Psoas muscle (tissue), 7 donors: ENCODE measurements at regions not wholly inside any gene's neighbourhood (a gene's known extent, or its start where the extent isn't known, plus 50 kb on each side); places are given as distances from the start of the nearest gene placed in this dataset.

ENCODE experiments used
- ATAC-seq, 4 donors: fragments of 200-7000 bp; cut with Tn5 transposase; one replicate each; pipeline ENCODE4 v1.9.1; 2020; ENCODE audit warnings: moderate library complexity in 3 of 4, mild to moderate bottlenecking in 2 of 4
- DNase-seq, 2 donors: peaks; one replicate each; pipeline ENCODE4 v3.0.0-alpha.2; 2020
- H3K27ac ChIP-seq: fragments of 200-600 bp; one replicate; pipeline ENCODE4 v1.8.0; 2022
- H3K27me3 ChIP-seq, 3 donors: fragments of 200-600 bp in 1 of 3; one replicate each; pipeline versions ENCODE4 v1.6.1 to v1.8.0; 2013 to 2022; ENCODE audit warnings: low read length in 2 of 3, mild to moderate bottlenecking in 2 of 3, moderate library complexity in 1 of 3; ENCODE audit not compliant: insufficient read depth in 3 of 3
- H3K36me3 ChIP-seq, 2 donors: fragments of 200-600 bp in 1 of 2; one replicate each; pipeline versions ENCODE4 v1.6.1 to v1.8.0; 2013 to 2022; ENCODE audit warnings: low read depth in 1 of 2, mild to moderate bottlenecking in 1 of 2, moderate library complexity in 1 of 2; ENCODE audit not compliant: insufficient read depth in 1 of 2
- H3K4me1 ChIP-seq: fragments of 200-600 bp; one replicate; pipeline ENCODE4 v1.8.0; 2022
- H3K4me3 ChIP-seq: fragments of 200-600 bp; one replicate; pipeline ENCODE4 v1.8.0; 2022; ENCODE audit warnings: mild to moderate bottlenecking
- H3K9me3 ChIP-seq: fragments of 200-600 bp; one replicate; pipeline ENCODE4 v1.8.0; 2022
- CTCF ChIP-seq: fragments of 200-600 bp; IDR thresholded peaks from one replicate; pipeline ENCODE4 v1.8.0; 2022; ENCODE audit warnings: antibody characterized with exemption
- WGBS, 3 donors: extraction: QIAGEN DNeasy Blood & Tissue Kit; methylation state at CpG; one replicate each; pipeline versions ENCODE4 v1.1.6 to v1.1.7; 2013; 5-methylcytosine and 5-hydroxymethylcytosine counted together
- intact Hi-C, 2 donors: fragments of 100-400 bp; cut with DNase I; formaldehyde crosslinking; loops; one replicate each; pipeline versions ENCODE4 v1.11.0 to v1.14.2; 2022
- donor health status: healthy with polysubstance abuse.
- donor health status: DM: no; HTN: no; CAD: no; lungs with moderate emphysema.
- donor health status: Bipolar disorder and iron deficiency.
- donor health status: healthy.
- donor health status: DM: yes; HTN: yes; CAD: no.
- donor health status: DM: no; HTN: no; CAD: no.
- donor health status: DM: yes; HTN: yes; CAD: no.

GRCh38 chr5:167895899-167896659, 395.4 kb upstream of the WWC1 start:
- intact Hi-C loops: no loop called here
- no peaks in the 10 kb centered on the region for H3K4me1 ChIP-seq
- WGBS, 3 donors: 79 to 83% (median 80%) methylated on average over 8 of the region's 8 CpGs
- H3K9me3 ChIP-seq: no peaks in the 10 kb centered on the region
- no peak for TF ChIP-seq CTCF
- no peaks in the 10 kb centered on the region for H3K27me3 ChIP-seq
- DNase-seq: no peak
- H3K27ac ChIP-seq: no peak overlapping the region
- H3K4me3 ChIP-seq: no peak overlapping the region
- no peaks in the 10 kb centered on the region for H3K36me3 ChIP-seq
- ATAC-seq: no peak

DNA sequence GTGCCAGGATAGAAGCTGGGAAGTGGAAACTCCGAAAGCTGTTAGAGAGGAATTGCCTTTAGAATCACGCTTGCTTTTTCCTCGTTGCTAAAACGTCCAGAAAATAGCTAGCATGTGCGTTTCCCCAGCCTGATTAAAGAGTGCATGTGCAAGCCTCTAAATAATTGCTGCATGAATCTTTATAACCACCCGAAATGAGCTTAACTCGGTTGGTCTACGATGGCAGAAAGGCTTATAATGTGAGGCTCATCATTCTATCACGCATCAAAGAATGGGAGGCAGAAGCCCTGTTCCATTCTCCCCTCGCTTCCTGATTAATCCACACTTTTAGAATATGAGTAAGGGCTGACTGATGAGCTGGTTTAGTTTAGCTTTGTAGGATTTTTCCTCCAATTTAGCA, 394.6 kb upstream of the WWC1 start:
- no peak for TF ChIP-seq CTCF
- H3K4me1 ChIP-seq: no peaks in the 10 kb centered on the region
- intact Hi-C loops: no loop called here
- ATAC-seq (no peak), DNase-seq (no peak)
- no peaks in the 10 kb centered on the region for H3K9me3 ChIP-seq
- no peaks in the 10 kb centered on the region for H3K36me3 ChIP-seq
- H3K4me3 ChIP-seq: no peak overlapping the region
- 79 to 85% (median 84%) methylated on average over 10 of the region's 10 CpGs for WGBS, 3 donors
- H3K27me3 ChIP-seq: no peaks in the 10 kb centered on the region
- H3K27ac ChIP-seq: no peak overlapping the region

GRCh38 chr5:167897371-167897770, 394.1 kb upstream of the WWC1 start:
- Histone ChIP-seq H3K27me3 (no peaks in the 10 kb centered on the region), H3K27ac (no peak overlapping the region), H3K4me3 (no peak overlapping the region), H3K9me3 (no peaks in the 10 kb centered on the region), H3K36me3 (no peaks in the 10 kb centered on the region), H3K4me1 (no peaks in the 10 kb centered on the region)
- no peak for ATAC-seq
- intact Hi-C loops: no loop called here
- 81 to 94% (median 92%) methylated on average over 1 of the region's 1 CpG for WGBS, 3 donors
- TF ChIP-seq CTCF: no peak
- DNase-seq: no peak

DNA sequence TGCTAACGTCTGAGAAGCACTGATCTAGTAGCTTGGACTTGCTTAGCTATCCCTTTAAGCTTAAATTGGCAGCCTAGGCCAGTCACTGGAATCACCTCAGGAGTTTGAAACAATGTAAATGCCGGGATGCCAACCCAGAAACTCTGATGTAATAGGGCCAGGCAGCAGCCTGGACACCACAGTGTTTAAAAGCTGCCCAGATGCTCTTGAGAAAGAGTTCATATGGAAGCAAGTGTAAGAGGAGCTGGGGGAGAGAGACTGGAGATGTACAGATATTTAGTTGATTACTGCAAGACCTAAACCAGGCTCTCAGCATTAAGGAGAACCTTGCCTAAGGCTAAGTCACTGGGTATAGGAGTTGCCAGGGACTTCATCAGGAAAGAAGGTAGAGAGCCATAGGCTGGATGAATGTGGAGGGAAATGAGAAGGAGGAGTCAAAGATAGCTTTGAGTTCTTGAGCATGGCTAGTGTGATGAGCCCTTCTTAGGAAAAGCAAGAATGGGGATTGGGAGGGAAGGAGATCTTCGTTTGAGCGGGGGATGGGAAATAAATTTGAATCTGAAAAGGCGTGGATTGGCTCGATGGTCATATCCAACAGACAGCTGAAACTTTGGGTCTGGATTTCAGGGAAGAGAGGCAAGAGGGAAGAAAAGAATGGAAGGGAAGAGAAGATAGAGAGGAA, 392.9 kb upstream of the WWC1 start:
- Histone ChIP-seq H3K27me3 (no peaks in the 10 kb centered on the region), H3K4me3 (no peak overlapping the region), H3K27ac (no peak overlapping the region), H3K9me3 (no peaks in the 10 kb centered on the region), H3K36me3 (no peaks in the 10 kb centered on the region), H3K4me1 (no peaks in the 10 kb centered on the region)
- DNase-seq (no peak), ATAC-seq (no peak)
- TF ChIP-seq CTCF: no peak
- intact Hi-C loops: no loop called here
- 57 to 68% (median 61%) methylated on average over 6 of the region's 6 CpGs for WGBS, 3 donors
